ENCODE measurements at regions not wholly inside any gene's neighbourhood (a gene's known extent, or its start where the extent isn't known, plus 50 kb on each side); places are given as distances from the start of the nearest gene placed in this dataset.

DNA sequence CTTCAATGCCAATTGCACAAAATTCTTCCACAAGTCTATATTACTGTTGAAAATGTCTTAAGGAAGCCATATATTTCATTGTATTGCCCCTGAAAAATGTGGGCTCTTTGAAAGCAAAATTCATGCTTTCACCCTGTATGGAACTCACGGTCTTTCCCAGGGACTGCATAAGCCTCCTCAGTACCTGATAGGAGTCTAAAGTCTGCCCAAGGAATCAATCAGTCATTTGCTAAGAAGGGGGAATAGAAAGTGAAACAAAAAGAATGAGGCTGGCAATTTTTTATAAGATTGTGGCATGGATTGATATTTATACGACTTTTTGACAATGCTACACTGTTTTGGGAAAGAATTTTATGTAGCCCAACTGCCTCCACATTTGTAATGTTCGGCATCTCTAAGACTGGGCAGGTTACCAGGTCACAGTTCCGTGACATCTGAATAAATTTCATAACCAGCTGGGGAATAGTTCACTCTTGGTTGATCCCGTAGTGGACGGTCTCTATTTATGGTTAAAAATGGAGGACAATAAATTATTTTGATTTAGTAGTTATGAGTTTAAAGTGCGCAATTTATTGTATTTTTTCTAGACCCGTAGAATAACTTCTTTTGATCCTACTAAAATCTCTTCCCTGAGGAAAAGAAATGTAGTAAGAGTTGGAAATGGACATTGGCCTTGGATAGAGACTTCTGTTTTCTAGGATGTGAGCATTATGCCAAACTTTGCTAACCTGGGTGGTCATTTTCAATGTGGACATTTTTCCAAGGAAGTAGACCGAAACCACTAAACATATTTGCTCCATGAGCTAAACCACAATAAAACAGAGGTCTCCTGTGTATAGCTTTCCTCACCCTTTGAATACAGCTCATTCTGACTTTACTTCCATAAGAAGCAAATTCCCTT, 1585.4 kb downstream of the EFNB2 start:
- no peak overlapping the region for H3K9ac ChIP-seq (ENCODE audit: low read depth, low read length)
- H4K5ac ChIP-seq (ENCODE audit: low read depth, low read length), result no peak overlapping the region
- H2BK120ac ChIP-seq (ENCODE audit: low read depth, low read length), result no peak overlapping the region
- no peak overlapping the region for H4K8ac ChIP-seq (ENCODE audit: low read depth in 2 of 2, low read length in 2 of 2)
- in situ Hi-C loops (cut with MboI; ENCODE audit: low sequenced_read_pairs) (no loop called here), intact Hi-C loops (cut with micrococcal nuclease) (no loop called here), dilution Hi-C loops (cut with HindIII; ENCODE audit: low sequenced_read_pairs, unreplicated experiment) (no loop called here)
- no peak overlapping the region for H4K91ac ChIP-seq (ENCODE audit: insufficient read depth, low read depth, low read length)
- H2BK20ac ChIP-seq (ENCODE audit: low read depth, low read length), result no peak overlapping the region
- no peak for TF ChIP-seq SMC3 (IDR thresholded peaks at IDR 0.05; ENCODE audit: low read depth, low read length)
- TF ChIP-seq, protein P1, sequence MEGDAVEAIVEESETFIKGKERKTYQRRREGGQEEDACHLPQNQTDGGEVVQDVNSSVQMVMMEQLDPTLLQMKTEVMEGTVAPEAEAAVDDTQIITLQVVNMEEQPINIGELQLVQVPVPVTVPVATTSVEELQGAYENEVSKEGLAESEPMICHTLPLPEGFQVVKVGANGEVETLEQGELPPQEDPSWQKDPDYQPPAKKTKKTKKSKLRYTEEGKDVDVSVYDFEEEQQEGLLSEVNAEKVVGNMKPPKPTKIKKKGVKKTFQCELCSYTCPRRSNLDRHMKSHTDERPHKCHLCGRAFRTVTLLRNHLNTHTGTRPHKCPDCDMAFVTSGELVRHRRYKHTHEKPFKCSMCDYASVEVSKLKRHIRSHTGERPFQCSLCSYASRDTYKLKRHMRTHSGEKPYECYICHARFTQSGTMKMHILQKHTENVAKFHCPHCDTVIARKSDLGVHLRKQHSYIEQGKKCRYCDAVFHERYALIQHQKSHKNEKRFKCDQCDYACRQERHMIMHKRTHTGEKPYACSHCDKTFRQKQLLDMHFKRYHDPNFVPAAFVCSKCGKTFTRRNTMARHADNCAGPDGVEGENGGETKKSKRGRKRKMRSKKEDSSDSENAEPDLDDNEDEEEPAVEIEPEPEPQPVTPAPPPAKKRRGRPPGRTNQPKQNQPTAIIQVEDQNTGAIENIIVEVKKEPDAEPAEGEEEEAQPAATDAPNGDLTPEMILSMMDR (conservative IDR thresholded peaks at IDR 0.05; ENCODE audit: low read depth, low read length), result no peak
- TF ChIP-seq, protein P2, sequence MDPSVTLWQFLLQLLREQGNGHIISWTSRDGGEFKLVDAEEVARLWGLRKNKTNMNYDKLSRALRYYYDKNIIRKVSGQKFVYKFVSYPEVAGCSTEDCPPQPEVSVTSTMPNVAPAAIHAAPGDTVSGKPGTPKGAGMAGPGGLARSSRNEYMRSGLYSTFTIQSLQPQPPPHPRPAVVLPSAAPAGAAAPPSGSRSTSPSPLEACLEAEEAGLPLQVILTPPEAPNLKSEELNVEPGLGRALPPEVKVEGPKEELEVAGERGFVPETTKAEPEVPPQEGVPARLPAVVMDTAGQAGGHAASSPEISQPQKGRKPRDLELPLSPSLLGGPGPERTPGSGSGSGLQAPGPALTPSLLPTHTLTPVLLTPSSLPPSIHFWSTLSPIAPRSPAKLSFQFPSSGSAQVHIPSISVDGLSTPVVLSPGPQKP (IDR thresholded peaks at IDR 0.05; ENCODE audit: borderline replicate concordance, low read depth, low read length), result no peak
- H3K23ac ChIP-seq (ENCODE audit: low read depth, low read length), result no peak overlapping the region
- H2AFZ ChIP-seq (replicated peaks; ENCODE audit: low read length, poor library complexity), result no peak overlapping the region
- no peak overlapping the region for H3K4ac ChIP-seq (ENCODE audit: low read depth, low read length)
- no peaks in the 10 kb centered on the region for H3K4me1 ChIP-seq (ENCODE audit: control insufficient read depth, insufficient read depth, low read length)
- no peaks in the 10 kb centered on the region for H3K79me1 ChIP-seq (ENCODE audit: low read depth in 1 of 2, low read length in 2 of 2)
- no peaks in the 10 kb centered on the region for H3K36me3 ChIP-seq (ENCODE audit: control insufficient read depth, insufficient read depth, low read length)
- H3K14ac ChIP-seq (replicated peaks; ENCODE audit: low read depth, low read length), result no peak overlapping the region
- no peak overlapping the region for H3K4me2 ChIP-seq (ENCODE audit: low read depth, low read length)
- H3K18ac ChIP-seq (ENCODE audit: low read depth, low read length), result no peak overlapping the region
- H3K9me3 ChIP-seq (ENCODE audit: control insufficient read depth, insufficient read depth, low read length), result no peaks in the 10 kb centered on the region
- H3K56ac ChIP-seq (ENCODE audit: extremely low read depth, insufficient read depth, low read length), result no peak overlapping the region
- H2BK5ac ChIP-seq (ENCODE audit: low read depth, low read length, poor library complexity, severe bottlenecking), result no peak overlapping the region
- no peak overlapping the region for H2BK15ac ChIP-seq (ENCODE audit: low read depth, low read length)
- H2AK9ac ChIP-seq (replicated peaks; ENCODE audit: low read depth, low read length, poor library complexity), result no peak overlapping the region
- H2AK5ac ChIP-seq (ENCODE audit: low read depth, low read length), result no peak overlapping the region
- no peaks in the 10 kb centered on the region for H3K9me1 ChIP-seq (ENCODE audit: insufficient read depth, low read length)
- 100% methylated on average over 1 of the region's 9 CpGs for WGBS, 2 experiments (ENCODE audit: extremely low coverage in 2 of 2, insufficient read length in 1 of 2)
- H3K27me3 ChIP-seq (ENCODE audit: control insufficient read depth, insufficient read depth, low read length), result no peaks in the 10 kb centered on the region
- ChIA-PET POLR2A (ENCODE audit: unreplicated experiment) (no interaction called here), CTCF (no interaction called here)
- BruUV-seq (replicated peaks), result no TSS peak
- H4K20me1 ChIP-seq (ENCODE audit: insufficient read depth, low read length), result no peaks in the 10 kb centered on the region
- H3K27ac ChIP-seq (ENCODE audit: insufficient read depth, low read length), result no peak overlapping the region
- no peak overlapping the region for H3K4me3 ChIP-seq (ENCODE audit: insufficient read depth, low read depth, low read length)
- DNase-seq, result no peak
- no peak for ATAC-seq (ENCODE audit: low read depth)

Data from IMR-90 (cell line).